PC-3 (cell line): ENCODE measurements at regions not wholly inside any gene's neighbourhood (a gene's known extent, or its start where the extent isn't known, plus 50 kb on each side); places are given as distances from the start of the nearest gene placed in this dataset.
A peak's percentile ranks its signal among the peaks of the same experiment; 100 is the strongest.

ENCODE experiments used
- ATAC-seq: fragments of 200-7000 bp; cut with Tn5 transposase; 2 replicates; pipeline ENCODE4 v1.9.1; 2020; ENCODE audit warnings: mild to moderate bottlenecking, moderate library complexity
- BruUV-seq: library from RNA; stranded (reverse); fragments of 400-500 nt; replicated peaks from 2 replicates; lab custom pipeline; 2021; lab: Mats Ljungman, UMichigan
- CTCF ChIA-PET: fragments of 300-600 bp; sonication (Branson Sonifier 250); formaldehyde crosslinking; loops from one replicate; lab custom pipeline; 2022; ENCODE audit warnings: antibody characterized with exemption; lab: Charles Lee
- POLR2A ChIA-PET: fragments of 300-600 bp; sonication (Branson Sonifier 250); formaldehyde crosslinking; loops from one replicate; lab custom pipeline; 2022; ENCODE audit warnings: antibody characterized with exemption; ENCODE audit not compliant: unreplicated experiment; lab: Charles Lee
- DNase-seq: peaks from one replicate; pipeline ENCODE4 v3.0.0-alpha.2; 2015
- H2AFZ ChIP-seq: fragments of 300-600 bp; sonication (generic); 2 replicates; pipeline ENCODE4 v1.6.0; 2016; ENCODE audit warnings: antibody characterized with exemption, low read length
- H3F3A ChIP-seq: fragments of 300-600 bp; sonication (generic); one replicate; pipeline ENCODE4 v1.6.0; 2017; ENCODE audit warnings: antibody characterized with exemption, low read length, control low read depth, mild to moderate bottlenecking; ENCODE audit not compliant: unreplicated experiment
- H3K27ac ChIP-seq: fragments of 300-600 bp; sonication (generic); 2 replicates; pipeline ENCODE4 v1.5.1; 2016; ENCODE audit warnings: mild to moderate bottlenecking, low read length
- H3K27me3 ChIP-seq: fragments of 300-600 bp; sonication (generic); 2 replicates; pipeline ENCODE4 v1.6.1; 2016; ENCODE audit warnings: low read length, mixed read lengths
- H3K36me3 ChIP-seq: fragments of 300-600 bp; sonication (generic); 2 replicates; pipeline ENCODE4 v1.6.1; 2016; ENCODE audit warnings: low read depth, mixed run types, low read length, mixed read lengths
- H3K4me1 ChIP-seq: fragments of 300-600 bp; sonication (generic); 2 replicates; pipeline ENCODE4 v1.5.1; 2016; ENCODE audit warnings: low read length; ENCODE audit not compliant: insufficient read depth
- H3K4me2 ChIP-seq: fragments of 300-600 bp; sonication (generic); 2 replicates; pipeline ENCODE4 v1.6.0; 2016; ENCODE audit warnings: low read length
- H3K4me3 ChIP-seq: fragments of 300-600 bp; sonication (generic); 2 replicates; pipeline ENCODE4 v1.5.1; 2016; ENCODE audit warnings: mild to moderate bottlenecking, low read length, mixed read lengths
- H3K79me2 ChIP-seq: fragments of 300-600 bp; sonication (generic); 2 replicates; pipeline ENCODE4 v1.6.1; 2017; ENCODE audit warnings: low read length, mixed read lengths
- H3K9ac ChIP-seq: fragments of 300-600 bp; sonication (generic); 2 replicates; pipeline ENCODE4 v1.6.0; 2016; ENCODE audit warnings: mild to moderate bottlenecking, low read length
- H3K9me2 ChIP-seq: fragments of 300-600 bp; sonication (generic); replicated peaks from 2 replicates; pipeline ENCODE4 v1.6.1; 2016; ENCODE audit warnings: mixed run types, low read length, mixed read lengths
- H3K9me3 ChIP-seq: fragments of 300-600 bp; sonication (generic); 2 replicates; pipeline ENCODE4 v1.6.1; 2016; ENCODE audit warnings: low read length, mixed read lengths
- H4K20me1 ChIP-seq: fragments of 300-600 bp; sonication (generic); 2 replicates; pipeline ENCODE4 v1.6.1; 2016; ENCODE audit warnings: low read length, mixed read lengths
- EZH2 ChIP-seq: fragments of 300-600 bp; sonication (generic); IDR thresholded peaks from one replicate; pipeline ENCODE4 v1.6.1; 2017; ENCODE audit warnings: antibody characterized with exemption, mild to moderate bottlenecking, low read length; ENCODE audit not compliant: unreplicated experiment
- EZH2phosphoT487 ChIP-seq: fragments of 300-600 bp; sonication (generic); IDR thresholded peaks from 2 replicates; pipeline ENCODE4 v1.6.1; 2018; ENCODE audit warnings: mild to moderate bottlenecking, antibody characterized with exemption, low read length, borderline replicate concordance
- intact Hi-C: fragments of 100-400 bp; cut with micrococcal nuclease; formaldehyde crosslinking; loops from 2 replicates; pipeline ENCODE4 v1.9.0; 2023
- TF ChIP-seq, protein P1 (sequence below): fragments of 300-600 bp; sonication (generic); conservative IDR thresholded peaks from 2 replicates; pipeline ENCODE4 v1.5.1; 2017; ENCODE audit warnings: antibody characterized with exemption, low read depth, mild to moderate bottlenecking, low read length

DNA sequence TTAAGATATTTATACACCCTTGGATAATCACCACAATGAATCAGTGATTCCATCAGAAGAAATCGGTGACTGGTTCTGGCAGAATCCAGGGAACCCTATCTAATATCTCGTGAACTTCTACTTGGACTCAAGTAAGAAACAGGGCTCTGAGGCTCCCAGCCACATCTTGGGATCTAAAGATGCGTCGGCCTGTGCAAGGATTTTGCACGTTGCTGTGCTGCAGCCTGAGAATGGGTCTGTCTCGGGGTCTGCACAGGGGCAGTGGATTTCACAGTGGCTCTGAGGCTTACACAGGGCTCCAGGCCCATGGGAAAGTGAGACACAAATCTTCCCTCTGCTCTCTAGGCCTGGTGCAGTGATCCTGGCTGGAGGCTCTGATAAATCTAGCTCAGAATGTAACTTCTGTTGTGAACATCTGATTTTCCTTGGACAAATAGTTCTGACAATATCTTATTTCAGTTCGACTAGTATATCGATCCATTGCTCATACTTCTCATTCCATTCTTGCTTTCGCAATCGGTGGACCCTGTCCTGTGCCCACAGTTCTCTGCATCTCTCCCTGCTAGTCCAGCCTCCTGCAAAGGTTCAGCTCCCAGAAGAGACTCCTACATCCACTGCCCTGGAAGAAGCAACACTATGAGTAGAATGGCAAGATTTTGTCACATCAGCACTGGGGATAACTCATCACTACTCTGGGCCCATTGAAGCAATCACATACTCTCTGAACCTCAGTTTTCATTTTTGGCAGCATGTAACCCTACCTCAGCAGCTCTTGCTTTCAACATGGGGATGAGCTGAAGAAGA lies 105.5 kb upstream of the TOP3B start:
- TF ChIP-seq EZH2phosphoT487 (no peak), EZH2 (no peak)
- TF ChIP-seq, protein P1, sequence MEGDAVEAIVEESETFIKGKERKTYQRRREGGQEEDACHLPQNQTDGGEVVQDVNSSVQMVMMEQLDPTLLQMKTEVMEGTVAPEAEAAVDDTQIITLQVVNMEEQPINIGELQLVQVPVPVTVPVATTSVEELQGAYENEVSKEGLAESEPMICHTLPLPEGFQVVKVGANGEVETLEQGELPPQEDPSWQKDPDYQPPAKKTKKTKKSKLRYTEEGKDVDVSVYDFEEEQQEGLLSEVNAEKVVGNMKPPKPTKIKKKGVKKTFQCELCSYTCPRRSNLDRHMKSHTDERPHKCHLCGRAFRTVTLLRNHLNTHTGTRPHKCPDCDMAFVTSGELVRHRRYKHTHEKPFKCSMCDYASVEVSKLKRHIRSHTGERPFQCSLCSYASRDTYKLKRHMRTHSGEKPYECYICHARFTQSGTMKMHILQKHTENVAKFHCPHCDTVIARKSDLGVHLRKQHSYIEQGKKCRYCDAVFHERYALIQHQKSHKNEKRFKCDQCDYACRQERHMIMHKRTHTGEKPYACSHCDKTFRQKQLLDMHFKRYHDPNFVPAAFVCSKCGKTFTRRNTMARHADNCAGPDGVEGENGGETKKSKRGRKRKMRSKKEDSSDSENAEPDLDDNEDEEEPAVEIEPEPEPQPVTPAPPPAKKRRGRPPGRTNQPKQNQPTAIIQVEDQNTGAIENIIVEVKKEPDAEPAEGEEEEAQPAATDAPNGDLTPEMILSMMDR: no peak
- no peaks in the 10 kb centered on the region for H4K20me1 ChIP-seq
- no TSS peak for BruUV-seq
- no peak for DNase-seq
- H3K36me3 ChIP-seq: no peaks in the 10 kb centered on the region
- H3K27ac ChIP-seq: no peak overlapping the region
- no peak overlapping the region for H2AFZ ChIP-seq
- peaks cover 28% of the 10 kb centered on the region for H3K27me3 ChIP-seq
- no peaks in the 10 kb centered on the region for H3K9me3 ChIP-seq
- ATAC-seq: no peak
- CTCF ChIA-PET: no interaction called here
- H3K9me2 ChIP-seq: no peaks in the 10 kb centered on the region
- H3K9ac ChIP-seq: no peak overlapping the region
- POLR2A ChIA-PET: no interaction called here
- no peaks in the 10 kb centered on the region for H3F3A ChIP-seq
- intact Hi-C loops: no loop called here
- H3K4me2 ChIP-seq: no peak overlapping the region
- no peak overlapping the region for H3K4me3 ChIP-seq
- no peaks in the 10 kb centered on the region for H3K79me2 ChIP-seq
- H3K4me1 ChIP-seq: no peaks in the 10 kb centered on the region

DNA sequence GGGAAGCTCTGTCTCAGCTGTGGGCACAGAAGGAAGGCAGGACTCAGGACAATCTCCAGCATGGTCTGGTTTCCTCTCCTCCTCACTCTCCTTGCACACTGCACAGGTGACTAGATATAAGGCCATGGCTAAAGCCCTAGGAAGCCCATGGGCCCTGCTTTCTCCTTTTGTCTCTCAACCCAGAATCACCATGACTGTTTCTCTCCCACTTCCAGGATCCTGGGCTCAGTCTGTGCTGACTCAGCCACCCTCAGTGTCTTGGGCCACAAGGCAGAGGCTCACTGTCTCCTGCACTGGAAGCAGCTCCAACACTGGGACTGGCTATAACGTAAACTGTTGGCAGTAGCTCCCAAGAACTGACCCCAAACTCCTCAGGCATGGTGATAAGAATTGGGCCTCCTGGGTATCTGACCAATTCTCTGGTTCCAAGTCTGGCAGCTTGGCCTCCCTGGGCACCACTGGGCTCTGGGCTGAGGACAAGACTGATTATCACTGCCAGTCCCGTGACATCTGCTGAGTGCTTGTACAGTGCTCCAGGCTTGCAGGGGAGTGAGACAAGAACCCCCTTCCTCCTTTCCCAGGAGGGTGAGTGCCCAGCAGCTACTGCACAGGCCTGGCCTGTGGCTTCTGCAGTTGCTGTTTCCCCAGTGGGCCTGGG lies 104.0 kb upstream of the TOP3B start:
- intact Hi-C loops: no loop called here
- DNase-seq (no peak), ATAC-seq (no peak)
- Histone ChIP-seq H3K79me2 (no peaks in the 10 kb centered on the region), H3K27me3 (peaks cover 26% of the 10 kb centered on the region), H3F3A (no peaks in the 10 kb centered on the region), H3K4me2 (no peak overlapping the region), H2AFZ (no peak overlapping the region), H3K27ac (no peak overlapping the region), H3K4me1 (no peaks in the 10 kb centered on the region), H3K9ac (no peak overlapping the region), H3K36me3 (no peaks in the 10 kb centered on the region), H4K20me1 (no peaks in the 10 kb centered on the region), H3K4me3 (no peak overlapping the region), H3K9me3 (no peaks in the 10 kb centered on the region), H3K9me2 (no peaks in the 10 kb centered on the region)
- no peak for TF ChIP-seq EZH2phosphoT487
- ChIA-PET POLR2A (no interaction called here), CTCF (no interaction called here)
- no TSS peak for BruUV-seq

GRCh38 chr22:22085702-22086500 lies 103.3 kb upstream of the TOP3B start:
- H2AFZ ChIP-seq: no peak overlapping the region
- no peaks in the 10 kb centered on the region for H3K9me3 ChIP-seq
- no peaks in the 10 kb centered on the region for H4K20me1 ChIP-seq
- intact Hi-C loops: no loop called here
- no peak overlapping the region for H3K4me3 ChIP-seq
- ATAC-seq: peak; percentile 59; the same call in 1 of the 2 replicates
- H3F3A ChIP-seq: no peaks in the 10 kb centered on the region
- peak; percentile 17 for DNase-seq
- BruUV-seq: no TSS peak
- no peaks in the 10 kb centered on the region for H3K9me2 ChIP-seq
- no peaks in the 10 kb centered on the region for H3K4me1 ChIP-seq
- ChIA-PET POLR2A (no interaction called here), CTCF (no interaction called here)
- H3K27ac ChIP-seq: no peak overlapping the region
- TF ChIP-seq, protein P1: no peak
- TF ChIP-seq EZH2phosphoT487 (no peak), EZH2 (no peak)
- no peaks in the 10 kb centered on the region for H3K79me2 ChIP-seq
- H3K9ac ChIP-seq: no peak overlapping the region
- no peaks in the 10 kb centered on the region for H3K36me3 ChIP-seq
- no peak overlapping the region for H3K4me2 ChIP-seq
- peaks cover 19% of the 10 kb centered on the region; the same call in 1 of the 2 replicates for H3K27me3 ChIP-seq
